MM.1S (cell line): ENCODE measurements at regions not wholly inside any gene's neighbourhood (a gene's known extent, or its start where the extent isn't known, plus 50 kb on each side); places are given as distances from the start of the nearest gene placed in this dataset.

Experiments
- EZH2 ChIP-seq: fragments of 300-600 bp; sonication (generic); optimal IDR thresholded peaks from 2 replicates; pipeline ENCODE3; 2017; ENCODE audit warnings: low read depth, mild to moderate bottlenecking, antibody characterized with exemption, low read length, mixed read lengths
- EZH2phosphoT487 ChIP-seq: fragments of 300-600 bp; sonication (generic); IDR thresholded peaks from 2 replicates; pipeline ENCODE4 v1.6.1; 2018; ENCODE audit warnings: antibody characterized with exemption, low read length
- TF ChIP-seq, protein P1 (sequence below): fragments of 300-600 bp; sonication (generic); IDR thresholded peaks from 2 replicates; pipeline ENCODE4 v1.5.1; 2016; ENCODE audit warnings: antibody characterized with exemption, low read length, mixed read lengths

- TF ChIP-seq, protein P1, sequence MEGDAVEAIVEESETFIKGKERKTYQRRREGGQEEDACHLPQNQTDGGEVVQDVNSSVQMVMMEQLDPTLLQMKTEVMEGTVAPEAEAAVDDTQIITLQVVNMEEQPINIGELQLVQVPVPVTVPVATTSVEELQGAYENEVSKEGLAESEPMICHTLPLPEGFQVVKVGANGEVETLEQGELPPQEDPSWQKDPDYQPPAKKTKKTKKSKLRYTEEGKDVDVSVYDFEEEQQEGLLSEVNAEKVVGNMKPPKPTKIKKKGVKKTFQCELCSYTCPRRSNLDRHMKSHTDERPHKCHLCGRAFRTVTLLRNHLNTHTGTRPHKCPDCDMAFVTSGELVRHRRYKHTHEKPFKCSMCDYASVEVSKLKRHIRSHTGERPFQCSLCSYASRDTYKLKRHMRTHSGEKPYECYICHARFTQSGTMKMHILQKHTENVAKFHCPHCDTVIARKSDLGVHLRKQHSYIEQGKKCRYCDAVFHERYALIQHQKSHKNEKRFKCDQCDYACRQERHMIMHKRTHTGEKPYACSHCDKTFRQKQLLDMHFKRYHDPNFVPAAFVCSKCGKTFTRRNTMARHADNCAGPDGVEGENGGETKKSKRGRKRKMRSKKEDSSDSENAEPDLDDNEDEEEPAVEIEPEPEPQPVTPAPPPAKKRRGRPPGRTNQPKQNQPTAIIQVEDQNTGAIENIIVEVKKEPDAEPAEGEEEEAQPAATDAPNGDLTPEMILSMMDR: no peak
- TF ChIP-seq EZH2phosphoT487: no peak
- TF ChIP-seq EZH2: no peak
Observed at GRCh38 chr12:58586762-58587161, 333.5 kb downstream of the LRIG3 start.
